Psoas muscle (tissue), 7 donors: ENCODE measurements at regions not wholly inside any gene's neighbourhood (a gene's known extent, or its start where the extent isn't known, plus 50 kb on each side); places are given as distances from the start of the nearest gene placed in this dataset.

ENCODE experiments used
- ATAC-seq, 4 donors: fragments of 200-7000 bp; cut with Tn5 transposase; one replicate each; pipeline ENCODE4 v1.9.1; 2020; ENCODE audit warnings: moderate library complexity in 3 of 4, mild to moderate bottlenecking in 2 of 4
- DNase-seq, 2 donors: peaks; one replicate each; pipeline ENCODE4 v3.0.0-alpha.2; 2020
- H3K27ac ChIP-seq: fragments of 200-600 bp; one replicate; pipeline ENCODE4 v1.8.0; 2022
- H3K27me3 ChIP-seq, 3 donors: fragments of 200-600 bp in 1 of 3; one replicate each; pipeline versions ENCODE4 v1.6.1 to v1.8.0; 2013 to 2022; ENCODE audit warnings: low read length in 2 of 3, mild to moderate bottlenecking in 2 of 3, moderate library complexity in 1 of 3; ENCODE audit not compliant: insufficient read depth in 3 of 3
- H3K36me3 ChIP-seq, 2 donors: fragments of 200-600 bp in 1 of 2; one replicate each; pipeline versions ENCODE4 v1.6.1 to v1.8.0; 2013 to 2022; ENCODE audit warnings: low read depth in 1 of 2, mild to moderate bottlenecking in 1 of 2, moderate library complexity in 1 of 2; ENCODE audit not compliant: insufficient read depth in 1 of 2
- H3K4me1 ChIP-seq: fragments of 200-600 bp; one replicate; pipeline ENCODE4 v1.8.0; 2022
- H3K4me3 ChIP-seq: fragments of 200-600 bp; one replicate; pipeline ENCODE4 v1.8.0; 2022; ENCODE audit warnings: mild to moderate bottlenecking
- H3K9me3 ChIP-seq: fragments of 200-600 bp; one replicate; pipeline ENCODE4 v1.8.0; 2022
- CTCF ChIP-seq: fragments of 200-600 bp; IDR thresholded peaks from one replicate; pipeline ENCODE4 v1.8.0; 2022; ENCODE audit warnings: antibody characterized with exemption
- WGBS, 3 donors: extraction: QIAGEN DNeasy Blood & Tissue Kit; methylation state at CpG; one replicate each; pipeline versions ENCODE4 v1.1.6 to v1.1.7; 2013; 5-methylcytosine and 5-hydroxymethylcytosine counted together
- intact Hi-C, 2 donors: fragments of 100-400 bp; cut with DNase I; formaldehyde crosslinking; loops; one replicate each; pipeline versions ENCODE4 v1.11.0 to v1.14.2; 2022
- donor health status: healthy with polysubstance abuse.
- donor health status: DM: no; HTN: no; CAD: no; lungs with moderate emphysema.
- donor health status: Bipolar disorder and iron deficiency.
- donor health status: healthy.
- donor health status: DM: yes; HTN: yes; CAD: no.
- donor health status: DM: no; HTN: no; CAD: no.
- donor health status: DM: yes; HTN: yes; CAD: no.

- WGBS, 3 donors: 72 to 74% (median 74%) methylated on average over 5 of the region's 5 CpGs
- ATAC-seq (no peak), DNase-seq (no peak)
- intact Hi-C loops: no loop called here
- H3K4me1 ChIP-seq: no peaks in the 10 kb centered on the region
- H3K4me3 ChIP-seq: no peak overlapping the region
- H3K27me3 ChIP-seq: no peaks in the 10 kb centered on the region
- H3K27ac ChIP-seq: no peak overlapping the region
- no peaks in the 10 kb centered on the region for H3K9me3 ChIP-seq
- no peak for TF ChIP-seq CTCF
- no peaks in the 10 kb centered on the region for H3K36me3 ChIP-seq
Measured at GRCh38 chr11:93902921-93903320, 52.5 kb upstream of the VSTM5 start.

GRCh38 chr11:93903989-93904388, 53.6 kb upstream of the VSTM5 start:
- no peak for TF ChIP-seq CTCF

GRCh38 chr11:93904716-93905115, 54.3 kb upstream of the VSTM5 start:
- ATAC-seq: no peak
- no peak for TF ChIP-seq CTCF
- WGBS, 3 donors: 43 to 68% (median 45%) methylated on average over 2 of the region's 2 CpGs
- Histone ChIP-seq H3K27ac (no peak overlapping the region), H3K4me1 (no peaks in the 10 kb centered on the region), H3K9me3 (no peaks in the 10 kb centered on the region), H3K27me3 (no peaks in the 10 kb centered on the region), H3K36me3 (no peaks in the 10 kb centered on the region), H3K4me3 (no peak overlapping the region)
- no peak for DNase-seq
- intact Hi-C loops: no loop called here

More at GRCh38 chr11:93903989-93904388, 53.6 kb upstream of the VSTM5 start:
- intact Hi-C loops: no loop called here
- DNase-seq (no peak), ATAC-seq (no peak)
- no peaks in the 10 kb centered on the region for H3K27me3 ChIP-seq
- no peaks in the 10 kb centered on the region for H3K4me1 ChIP-seq
- no peak overlapping the region for H3K27ac ChIP-seq
- no peaks in the 10 kb centered on the region for H3K36me3 ChIP-seq
- H3K4me3 ChIP-seq: no peak overlapping the region
- 41 to 54% (median 43%) methylated on average over 6 of the region's 6 CpGs for WGBS, 3 donors
- H3K9me3 ChIP-seq: no peaks in the 10 kb centered on the region

- TF ChIP-seq CTCF: no peak
- DNase-seq (no peak), ATAC-seq (no peak)
- H3K4me1 ChIP-seq: no peaks in the 10 kb centered on the region
- H3K36me3 ChIP-seq: no peaks in the 10 kb centered on the region
- H3K27me3 ChIP-seq: no peaks in the 10 kb centered on the region
- intact Hi-C loops: no loop called here
- no peak overlapping the region for H3K27ac ChIP-seq
- H3K4me3 ChIP-seq: no peak overlapping the region
- no peaks in the 10 kb centered on the region for H3K9me3 ChIP-seq
- WGBS, 3 donors: 53 to 64% (median 58%) methylated on average over 3 of the region's 3 CpGs
Measured at GRCh38 chr11:93905384-93905783, 55.0 kb upstream of the VSTM5 start.

GRCh38 chr11:93906486-93906885, 56.1 kb upstream of the VSTM5 start:
- H3K9me3 ChIP-seq: no peaks in the 10 kb centered on the region
- H3K27ac ChIP-seq: no peak overlapping the region
- WGBS, 3 donors: 47 to 65% (median 55%) methylated on average over 2 of the region's 2 CpGs
- no peak for ATAC-seq
- TF ChIP-seq CTCF: no peak
- no peaks in the 10 kb centered on the region for H3K36me3 ChIP-seq
- no peak for DNase-seq
- intact Hi-C loops: no loop called here
- H3K27me3 ChIP-seq: no peaks in the 10 kb centered on the region
- H3K4me3 ChIP-seq: no peak overlapping the region
- H3K4me1 ChIP-seq: no peaks in the 10 kb centered on the region
